Stimulated activated CD8-positive, alpha-beta memory T cell treated with anti-CD3 and anti-CD28 coated beads, Interleukin-7, amount 100 ng/mL, for 48 hours (primary cell): ENCODE measurements at regions not wholly inside any gene's neighbourhood (a gene's known extent, or its start where the extent isn't known, plus 50 kb on each side); places are given as distances from the start of the nearest gene placed in this dataset.
"Not testable (repeated sequence)": the region's sequence is repeated elsewhere in the genome, so short reads cannot be mapped to it uniquely, and the experiment has no call there.

ENCODE experiments used
- DNase-seq, 2 donors: peaks; one replicate each; pipeline ENCODE4 v3.0.0-alpha.2; 2020; ENCODE audit warnings: low read depth in 1 of 2; ENCODE audit errors: extremely low read depth in 1 of 2

DNA sequence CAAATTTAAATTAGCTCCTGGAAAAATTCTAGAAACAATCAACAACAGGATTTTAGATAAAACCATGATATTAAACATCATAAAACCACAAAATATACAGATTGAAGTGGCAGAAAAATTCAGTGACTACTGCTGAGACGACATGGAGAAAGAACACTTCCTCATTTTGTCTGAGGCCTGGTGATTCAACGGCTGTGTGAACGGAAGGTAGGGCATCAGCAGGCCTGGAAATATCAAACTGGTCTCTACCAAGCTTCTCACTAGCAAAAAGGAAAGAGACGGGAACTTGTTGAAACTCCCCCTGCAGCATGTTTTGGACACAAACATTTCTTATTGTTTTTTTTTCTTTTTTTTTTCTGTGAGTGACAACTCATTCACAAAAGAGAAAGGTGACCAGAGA lies 58.0 kb upstream of the AHI1 start:
- DNase-seq: no peak

DNA sequence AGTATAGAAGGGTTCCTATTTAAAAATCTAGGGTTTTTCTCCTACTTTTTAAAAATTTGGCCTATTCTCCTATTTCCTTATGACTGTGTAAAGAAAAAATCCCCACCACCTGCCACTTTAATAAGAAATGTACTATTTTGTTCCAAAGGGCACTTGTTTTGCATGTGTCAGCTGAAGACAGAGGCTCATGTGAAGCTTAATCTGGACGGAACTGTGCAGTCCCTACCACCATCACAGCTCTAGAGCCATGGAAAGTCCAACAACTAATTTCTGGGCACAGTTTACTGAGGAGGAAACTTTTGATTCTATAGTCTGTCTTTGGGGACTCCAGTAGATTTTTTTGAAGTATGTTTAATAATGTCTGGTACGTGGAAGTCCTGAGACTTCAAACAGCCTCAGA lies 60.0 kb upstream of the AHI1 start:
- no peak for DNase-seq

DNA sequence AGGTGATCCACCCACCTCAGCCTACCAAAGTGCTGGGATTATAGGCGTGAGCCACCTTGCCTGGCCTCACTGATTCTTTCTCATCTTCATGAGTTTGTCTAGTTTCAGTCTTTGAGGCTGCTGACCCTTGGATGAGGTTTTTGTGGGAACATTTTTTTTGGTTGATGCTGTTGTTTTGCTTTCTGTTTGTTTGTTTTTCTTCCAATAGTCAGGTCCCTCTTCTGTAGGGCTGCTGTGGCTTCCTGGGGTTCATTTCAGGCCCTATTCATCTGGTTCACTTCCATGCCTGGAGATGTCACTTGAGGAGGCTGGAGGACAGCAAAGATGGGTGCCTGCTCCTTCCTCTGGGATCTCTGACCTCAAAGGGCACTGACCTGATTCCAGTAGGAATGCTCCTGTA lies 68.1 kb upstream of the AHI1 start:
- not testable (repeated sequence) for DNase-seq

DNA sequence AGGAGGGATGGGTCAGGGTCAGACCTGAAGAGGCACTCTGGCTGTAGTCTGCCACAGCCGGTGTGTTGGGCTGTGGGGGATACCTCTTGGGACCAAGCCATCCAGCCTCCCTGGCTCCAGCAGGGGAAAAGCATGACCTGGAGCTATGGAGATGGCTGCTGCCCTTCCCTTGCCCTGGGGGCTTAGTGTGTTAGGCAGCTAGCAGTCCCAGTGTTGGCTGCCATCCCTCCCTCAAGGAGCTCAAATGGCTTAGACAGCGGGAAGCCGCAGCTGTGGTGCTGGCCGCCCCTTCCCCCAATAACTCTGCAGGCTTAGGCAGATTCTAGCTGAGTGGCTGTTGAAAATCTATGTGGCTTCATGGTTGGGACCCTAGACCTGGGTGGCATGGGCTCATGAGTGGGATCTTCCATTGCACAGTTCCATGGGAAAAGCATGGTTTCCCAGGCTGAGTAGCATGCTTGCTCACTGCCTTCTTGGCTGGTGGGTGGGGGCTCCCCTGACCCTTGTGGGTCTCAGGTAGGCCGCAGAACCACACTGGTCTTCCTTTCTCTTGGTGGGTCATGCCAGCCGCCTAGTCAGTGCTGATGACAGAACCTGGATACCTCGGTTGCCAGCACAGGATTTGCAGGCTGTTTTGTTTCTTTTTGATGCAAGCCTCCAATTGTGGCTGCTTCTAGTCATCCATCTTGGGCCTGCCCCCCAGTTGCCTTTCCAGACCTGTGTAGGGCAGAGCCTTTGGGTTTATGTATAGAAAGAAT lies 69.0 kb upstream of the AHI1 start:
- peak in 1 of 2 donors; percentile 21 for DNase-seq

DNA sequence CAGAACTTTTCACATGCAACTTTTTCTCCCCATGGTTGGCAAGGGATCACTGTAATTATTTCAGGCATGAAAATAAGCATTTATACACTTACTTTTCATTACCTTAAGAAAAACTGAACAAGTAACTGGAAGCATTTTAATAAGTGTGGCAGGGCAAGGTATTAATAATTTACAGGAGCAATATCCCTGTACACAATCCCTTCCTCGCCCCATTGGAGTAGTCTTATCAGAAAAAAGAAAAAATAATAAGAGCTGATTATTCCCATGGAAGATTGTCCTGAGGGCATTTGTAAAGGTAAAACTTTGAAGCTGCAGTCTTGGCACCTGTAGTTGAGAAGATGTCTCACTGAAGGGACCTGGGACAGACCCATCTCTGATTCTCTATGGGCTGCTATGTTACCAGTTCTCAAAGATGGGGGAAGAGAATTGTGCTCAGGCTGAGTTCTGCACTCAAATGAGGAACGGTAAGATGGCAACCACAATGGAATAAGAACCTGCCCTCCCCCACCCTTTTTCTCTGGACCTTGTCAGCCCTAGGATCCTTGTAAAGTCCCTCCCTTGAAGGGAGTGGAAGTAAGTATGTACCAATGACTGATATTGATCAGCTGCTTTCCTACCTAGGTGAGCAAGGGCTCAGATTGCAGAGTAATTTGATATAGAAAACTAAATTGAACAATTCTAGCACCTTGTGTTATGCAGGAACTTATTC lies 70.0 kb upstream of the AHI1 start:
- no peak for DNase-seq

DNA sequence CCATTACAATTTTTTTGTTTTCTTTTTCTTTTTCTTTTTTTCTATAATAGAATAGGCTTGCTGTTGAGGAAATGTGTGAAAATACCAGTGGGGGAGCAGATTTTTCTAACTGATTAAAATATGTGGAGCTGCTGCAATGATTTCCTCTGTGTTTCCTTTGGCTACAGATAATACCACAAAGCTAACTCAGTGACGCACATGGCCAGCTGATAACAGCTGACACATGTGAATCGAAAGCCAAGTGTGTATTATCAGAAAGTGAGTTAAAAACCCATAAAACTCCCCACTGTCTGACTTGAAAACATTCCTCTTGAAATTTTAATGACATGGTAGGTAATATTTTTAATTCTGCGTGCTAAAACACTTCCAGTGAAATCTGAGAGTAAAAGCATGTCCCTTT lies 70.8 kb upstream of the AHI1 start:
- peak in 1 of 2 donors; percentile 39 for DNase-seq

DNA sequence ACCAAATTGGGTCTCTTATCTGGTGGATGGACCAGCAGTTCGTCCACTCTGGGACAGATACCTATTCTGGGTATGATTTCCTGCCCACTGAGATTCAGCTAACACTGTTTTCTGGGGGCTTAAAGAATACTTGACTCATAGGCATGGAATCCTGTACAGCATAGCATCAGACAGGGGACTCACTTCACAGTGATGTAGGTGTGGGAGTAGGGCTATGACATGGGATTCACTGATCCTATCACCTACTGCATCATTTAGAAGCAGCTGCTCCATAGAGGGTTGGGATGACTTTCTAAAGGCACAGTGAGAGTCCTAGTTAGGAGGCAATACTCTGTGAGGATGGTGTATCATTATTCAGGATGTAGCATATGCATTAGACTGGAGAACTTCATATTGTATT lies 74.5 kb upstream of the AHI1 start:
- no peak for DNase-seq

DNA sequence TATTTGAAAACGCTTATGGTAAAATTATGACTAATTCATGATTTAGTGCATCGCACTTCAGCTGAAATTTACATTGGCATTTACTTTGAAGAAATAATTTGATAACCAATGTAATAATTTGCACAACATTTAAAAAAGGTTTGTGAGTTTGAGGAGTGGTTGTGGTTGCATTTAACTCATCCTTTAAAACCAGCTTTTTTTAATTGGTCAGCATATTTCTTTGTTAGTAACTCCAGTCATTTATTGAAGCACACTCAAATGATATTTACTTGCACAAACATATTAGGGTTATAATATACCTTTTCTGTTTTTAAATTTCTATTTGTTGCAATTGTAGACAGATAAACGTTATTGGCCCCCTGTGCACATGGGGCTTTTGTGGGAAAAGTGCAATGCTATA lies 78.1 kb upstream of the AHI1 start:
- DNase-seq: no peak

DNA sequence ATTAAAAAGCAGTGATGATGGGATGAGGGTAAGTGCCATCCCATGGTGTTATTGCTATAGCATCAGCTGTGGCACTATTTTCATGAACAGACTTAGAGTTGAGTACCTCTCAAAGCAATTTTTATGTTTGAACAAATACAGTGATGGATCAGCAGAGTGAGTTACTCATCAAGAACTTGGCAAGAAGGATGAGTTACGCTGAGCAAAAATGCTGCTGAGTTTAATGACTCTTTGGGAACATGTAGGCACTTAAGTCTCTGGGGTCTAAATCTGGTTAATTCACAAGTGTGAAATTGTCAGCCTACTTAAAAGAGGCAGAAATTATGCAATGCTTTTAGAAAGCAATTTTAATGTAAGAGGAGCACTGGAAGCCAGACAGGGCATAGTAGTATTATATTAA lies 78.5 kb upstream of the AHI1 start:
- DNase-seq: no peak

DNA sequence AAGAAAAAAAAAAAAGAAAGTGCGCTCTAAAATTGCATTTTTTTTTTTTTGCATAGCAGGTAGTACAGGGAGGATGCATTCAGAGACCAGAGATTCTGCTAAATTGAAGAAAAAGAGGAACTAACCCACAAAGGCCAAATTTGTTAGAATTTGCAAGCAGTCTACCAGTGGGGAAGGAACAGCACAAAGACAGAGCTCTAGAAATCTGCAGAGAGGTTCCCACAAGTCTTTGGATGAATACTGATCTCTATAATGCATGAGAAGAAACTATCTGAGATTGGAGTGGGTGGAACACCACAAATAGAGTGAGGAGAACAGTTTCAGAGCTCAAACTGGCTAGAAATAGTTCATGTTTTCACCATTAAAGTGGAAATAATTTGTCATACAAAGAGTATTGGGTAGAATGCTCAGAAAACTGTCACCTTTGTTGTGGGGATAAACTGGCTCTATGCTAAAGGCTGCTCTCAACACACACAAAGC lies 79.6 kb upstream of the AHI1 start:
- no peak for DNase-seq

DNA sequence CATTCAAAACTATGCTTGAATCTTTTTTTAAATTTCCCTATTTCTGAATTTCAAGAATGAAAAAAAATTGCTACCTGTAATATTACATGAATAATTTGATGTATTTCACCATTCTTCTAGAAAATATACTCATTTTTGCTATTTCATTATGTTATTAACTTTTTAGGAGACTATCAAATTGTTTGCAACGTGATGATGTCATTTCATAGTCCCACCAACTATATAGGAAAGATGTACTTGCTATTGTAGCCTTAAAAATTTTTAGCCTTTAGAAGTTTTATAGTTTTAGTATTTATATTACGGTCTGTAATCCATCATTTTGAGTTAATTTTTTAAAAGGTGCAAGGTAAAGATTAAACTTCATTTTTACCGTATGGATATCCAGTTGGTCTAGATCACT lies 81.4 kb upstream of the AHI1 start:
- DNase-seq: no peak

DNA sequence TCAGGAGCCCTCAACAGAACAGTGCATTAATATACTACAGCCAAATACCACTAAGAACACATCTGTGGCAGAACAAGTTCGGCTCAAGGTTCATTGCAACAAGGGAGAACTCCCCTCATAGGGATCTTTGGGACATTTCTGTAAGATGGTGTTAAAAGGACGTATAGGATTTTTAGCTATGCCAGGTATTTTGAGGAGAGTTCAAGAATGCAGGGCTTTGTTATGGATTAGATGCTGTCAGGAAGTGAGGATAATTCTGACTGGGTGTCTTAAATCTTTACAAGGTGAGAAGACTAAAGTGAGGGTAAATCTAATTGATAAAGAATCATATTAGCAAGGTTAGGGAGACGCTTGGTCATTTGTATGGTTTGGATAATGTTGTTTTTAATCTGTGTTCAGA lies 83.7 kb upstream of the AHI1 start:
- no peak for DNase-seq

DNA sequence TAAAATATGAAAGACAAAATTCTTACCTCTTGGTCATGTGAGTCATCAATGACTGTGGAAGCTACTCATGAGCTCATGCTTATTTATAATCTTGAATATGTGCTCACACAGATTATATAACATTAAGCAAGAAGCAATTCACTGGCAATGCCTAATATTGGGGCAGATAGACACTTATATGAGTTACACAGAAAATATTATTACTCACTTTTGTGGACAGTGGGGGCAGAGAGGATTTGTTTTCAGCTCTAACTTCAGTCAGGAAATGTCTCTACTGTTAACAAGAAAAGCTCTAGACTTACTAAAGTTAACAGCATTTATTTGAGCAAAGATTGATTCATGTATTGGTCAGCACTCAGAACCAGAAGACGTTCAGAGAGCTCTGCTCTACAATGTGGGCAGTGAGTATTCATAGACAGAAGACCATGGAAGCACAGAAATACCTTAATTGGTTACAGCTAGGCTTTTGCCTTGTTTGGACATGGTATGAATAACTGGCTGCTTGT lies 85.8 kb upstream of the AHI1 start:
- no peak for DNase-seq

DNA sequence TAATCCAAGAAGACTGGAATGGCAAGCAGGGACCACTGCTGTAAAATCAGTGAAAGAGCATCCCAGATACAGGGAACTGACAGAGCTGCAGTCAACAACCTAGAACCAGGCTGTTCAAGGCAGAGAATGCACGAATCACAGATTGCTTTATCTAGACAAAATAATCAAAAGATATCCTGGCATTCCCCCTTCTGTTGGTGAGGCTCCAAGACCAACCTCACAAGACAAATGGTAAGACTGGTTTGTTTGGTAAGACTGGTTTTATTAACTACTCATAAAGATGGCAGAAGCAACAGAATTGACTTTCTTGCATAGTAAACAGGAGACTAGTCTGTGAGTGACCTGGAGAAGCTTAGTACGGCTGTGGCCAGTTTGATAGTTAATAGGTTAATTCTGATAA lies 88.8 kb upstream of the AHI1 start:
- no peak for DNase-seq

DNA sequence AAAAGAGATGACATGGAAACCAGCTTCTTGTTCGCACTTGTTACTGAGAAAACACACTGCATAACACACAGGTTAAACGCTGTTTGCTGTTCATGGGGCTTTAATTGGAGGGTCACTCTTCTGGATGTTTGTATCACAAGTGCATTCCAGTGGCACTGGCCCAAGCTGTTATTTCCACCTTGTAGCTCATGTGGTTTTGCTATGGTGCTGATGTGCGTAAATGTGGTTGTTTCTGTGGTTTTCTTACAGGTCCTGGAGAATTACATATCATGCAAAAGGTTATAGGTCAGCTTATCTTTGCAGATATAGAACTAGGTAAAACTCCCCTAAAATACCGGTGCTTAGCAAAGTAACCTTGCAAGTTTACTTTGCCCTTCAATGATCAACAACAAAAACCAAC lies 89.3 kb upstream of the AHI1 start:
- DNase-seq: peak in 1 of 2 donors; percentile 40

DNA sequence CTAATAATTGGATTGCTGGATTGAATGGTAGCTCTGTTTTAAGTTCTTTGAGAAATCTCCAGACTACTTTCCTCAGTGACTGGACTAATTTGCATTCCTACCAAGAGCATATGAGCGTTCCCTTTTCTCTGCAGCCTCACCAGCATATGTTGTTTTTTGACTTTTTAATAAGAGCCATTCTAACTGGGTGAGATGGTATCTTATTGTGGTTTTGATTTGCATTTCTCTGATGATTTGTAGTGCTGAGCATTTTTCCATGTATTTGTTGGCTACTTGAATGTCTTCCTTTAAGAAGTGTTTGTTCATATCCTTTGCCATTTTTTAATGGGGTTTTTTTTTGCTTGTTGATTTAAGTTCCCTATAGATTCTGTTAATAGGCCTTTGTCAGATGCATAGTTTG lies 94.7 kb upstream of the AHI1 start:
- no peak for DNase-seq

DNA sequence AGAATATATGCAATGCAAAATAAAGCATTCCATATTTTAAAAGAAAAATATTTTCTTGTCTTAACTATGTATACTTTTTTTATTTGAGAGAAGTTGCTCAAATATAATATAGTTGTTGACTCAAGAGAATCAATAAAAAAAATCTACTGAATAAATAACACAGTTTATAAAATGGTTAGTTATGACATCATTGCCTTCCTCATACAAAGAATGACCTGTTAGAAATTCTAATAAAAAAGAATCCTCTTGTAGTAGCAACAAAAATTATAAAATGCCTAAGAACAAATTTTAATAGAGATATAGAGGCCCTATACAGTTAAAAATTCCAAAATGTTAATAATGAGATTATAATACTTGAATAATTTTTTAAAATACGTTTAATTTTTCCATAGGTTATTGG lies 96.5 kb upstream of the AHI1 start:
- no peak for DNase-seq

DNA sequence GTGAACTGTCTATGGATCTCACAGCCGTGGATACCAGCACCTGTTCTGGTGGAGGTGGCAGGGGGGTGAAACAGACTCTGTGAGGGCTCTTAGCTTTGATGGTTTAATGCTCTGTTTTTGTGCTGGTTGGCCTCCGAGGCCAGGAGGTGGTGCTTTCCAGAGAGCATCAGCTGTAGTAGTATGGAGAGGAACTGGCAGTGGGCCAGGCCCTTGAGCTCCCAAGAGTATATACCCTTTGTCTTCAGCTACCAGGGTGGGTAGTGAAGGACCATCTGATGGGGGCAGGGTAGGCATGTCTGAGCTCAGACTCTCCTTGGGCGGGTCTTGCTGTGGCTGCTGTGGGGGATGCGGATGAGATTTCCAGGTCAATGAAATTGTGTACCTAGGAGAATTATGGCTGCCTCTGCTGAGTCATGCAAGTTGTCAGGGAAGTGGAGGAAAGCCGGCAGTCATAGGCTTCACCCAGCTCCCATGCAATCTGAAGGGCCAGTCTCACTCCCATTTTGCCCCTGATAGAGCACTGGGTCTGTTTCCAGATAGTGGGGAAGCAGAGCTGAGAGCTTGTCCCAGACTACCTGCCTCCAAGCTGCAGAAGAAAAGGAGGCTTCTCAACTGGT lies 102.7 kb upstream of the AHI1 start:
- no peak for DNase-seq

DNA sequence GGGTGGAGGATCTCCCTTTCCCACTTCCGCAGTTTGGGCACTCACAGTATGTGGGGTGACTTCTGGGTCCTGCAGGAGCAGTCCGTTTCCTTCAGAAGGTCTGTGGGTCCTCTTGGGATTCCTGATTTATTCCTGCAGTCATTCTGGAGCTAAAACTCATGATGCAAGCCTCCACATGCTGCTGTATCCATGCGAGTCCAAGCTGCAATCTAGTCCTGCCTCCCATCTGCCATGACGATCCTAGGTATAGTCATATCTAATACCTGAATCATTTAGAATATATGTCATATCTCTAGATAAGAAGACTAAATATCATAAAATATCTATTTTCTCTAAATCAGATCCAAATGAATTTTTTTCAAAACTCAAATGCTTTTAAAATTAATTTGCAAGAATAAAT lies 103.4 kb upstream of the AHI1 start:
- no peak for DNase-seq

DNA sequence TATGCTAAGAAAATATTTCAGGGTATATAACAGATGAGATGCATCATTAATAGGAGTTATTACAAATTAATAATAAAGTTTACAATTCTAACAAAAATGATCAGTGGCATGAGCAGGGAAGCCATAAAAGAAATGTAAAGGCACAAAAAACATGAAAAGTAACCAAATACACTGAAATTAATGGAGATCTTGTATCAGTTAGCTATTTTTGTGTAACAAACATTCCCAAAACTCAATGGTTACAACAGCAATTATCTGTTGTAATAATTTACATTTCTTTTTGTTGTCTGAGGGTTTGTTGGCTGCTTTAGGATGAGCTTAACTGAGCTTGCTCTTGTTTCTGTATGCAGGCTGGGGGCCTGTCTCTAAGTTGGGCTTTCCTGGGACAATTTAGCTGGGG lies 104.3 kb upstream of the AHI1 start:
- DNase-seq: no peak

DNA sequence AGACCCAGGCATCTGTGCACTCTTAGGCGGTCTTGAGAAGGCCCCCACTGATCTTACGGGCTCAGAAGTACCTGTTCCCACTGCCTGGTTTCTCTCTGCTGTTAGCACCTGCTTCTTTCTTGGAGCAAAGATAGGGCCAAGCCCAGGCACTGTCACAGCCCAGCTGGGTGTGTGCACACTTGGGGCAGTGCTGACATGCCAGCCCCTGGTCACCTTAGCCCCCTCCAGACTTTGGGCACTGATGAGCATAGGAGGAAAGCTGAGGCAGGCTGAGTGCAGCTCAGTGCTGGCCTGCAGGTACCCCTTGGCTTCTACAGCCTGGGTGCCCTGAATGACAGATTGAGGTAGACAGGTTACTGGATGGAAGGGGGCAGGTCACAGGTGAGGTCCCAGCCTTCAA lies 105.7 kb upstream of the AHI1 start:
- no peak for DNase-seq
